Heart right ventricle (tissue), 16 donors: ENCODE measurements at regions not wholly inside any gene's neighbourhood (a gene's known extent, or its start where the extent isn't known, plus 50 kb on each side); places are given as distances from the start of the nearest gene placed in this dataset.

ENCODE experiments used
- ATAC-seq, 8 donors: fragments of 200-7000 bp; cut with Tn5 transposase; one replicate each; pipeline ENCODE4 v1.9.1; 2020; ENCODE audit warnings: mild to moderate bottlenecking in 8 of 8, moderate library complexity in 8 of 8, moderate number of reproducible peaks in 1 of 8
- DNase-seq, 2 donors: peaks; one replicate each; pipeline ENCODE4 v3.0.0-alpha.2; 2020
- H3K27ac ChIP-seq, 10 donors: fragments of 200-600 bp; sonication (generic) in 2 of 10; one replicate each; pipeline versions ENCODE4 v1.5.0 to v1.8.0; 2020 to 2022; ENCODE audit warnings: mild to moderate bottlenecking in 3 of 10
- H3K27me3 ChIP-seq, 7 donors: fragments of 200-600 bp; one replicate each; pipeline ENCODE4 v1.8.0; 2021 to 2022; ENCODE audit warnings: mild to moderate bottlenecking in 2 of 7
- H3K36me3 ChIP-seq, 9 donors: fragments of 200-600 bp; sonication (generic) in 1 of 9; one replicate each; pipeline versions ENCODE4 v1.5.0 to v1.8.0; 2020 to 2022; ENCODE audit warnings: mild to moderate bottlenecking in 2 of 9
- H3K4me1 ChIP-seq, 9 donors: fragments of 200-600 bp; sonication (generic) in 1 of 9; one replicate each; pipeline versions ENCODE4 v1.5.0 to v1.8.0; 2020 to 2022; ENCODE audit warnings: mild to moderate bottlenecking in 4 of 9
- H3K4me3 ChIP-seq, 10 donors: fragments of 200-600 bp; sonication (generic) in 2 of 10; one replicate each; pipeline versions ENCODE4 v1.5.0 to v1.8.0; 2020 to 2022; ENCODE audit warnings: mild to moderate bottlenecking in 7 of 10, moderate library complexity in 2 of 10
- H3K9me3 ChIP-seq, 11 donors: fragments of 200-600 bp in 10 of 11; sonication (generic) in 2 of 11; one replicate each; pipeline versions ENCODE4 v1.5.0 to v1.8.0; 2013 to 2022; ENCODE audit warnings: mild to moderate bottlenecking in 2 of 11, control low read depth in 1 of 11, moderate library complexity in 1 of 11
- WGBS, 2 donors: extraction: QIAGEN DNeasy Blood & Tissue Kit; methylation state at CpG; one replicate each; pipeline ENCODE4 v1.1.7; 2013; ENCODE audit warnings: inconsistent platforms in 1 of 2; 5-methylcytosine and 5-hydroxymethylcytosine counted together
- intact Hi-C, 10 donors: fragments of 100-400 bp; cut with DNase I; formaldehyde crosslinking; loops; one replicate each; pipeline versions ENCODE4 v1.11.1 to v1.14.2; 2022
- TF ChIP-seq, protein P1 (sequence below), 9 donors: fragments of 200-600 bp; sonication (generic) in 2 of 9; IDR thresholded peaks; one replicate each; pipeline versions ENCODE4 v1.5.0 to v1.8.0; 2021 to 2022; ENCODE audit warnings: antibody characterized with exemption in 9 of 9, mild to moderate bottlenecking in 5 of 9, moderate library complexity in 1 of 9
- donor health status: Arrhythmogenic right ventricular cardiomyopathy.
- donor health status: ischemic (EF 13 %, LVEDD 7.1; RV severe dilation, severe dysfunction).
- donor health status: healthy with polysubstance abuse.
- donor health status: DM: no; HTN: yes; CAD: no.
- donor health status: DM: no; HTN: no; CAD: no.
- donor health status: ischemic (EF 25% LVEDD 6.9; RV normal size, moderate dysfunction).
- donor health status: ischemic (EF 25% LVEDD 5.7; RV mildly dilated, moderate dysfunction).
- donor health status: healthy.
- donor health status: DM: yes; HTN: yes; CAD: no.
- donor health status: Ischemic cardiomyopathy.
- donor health status: ischemic (EF 35%, LVEDD 5.7; RV mildly dilated, moderate dysfunction).
- donor health status: nonischemic (EF 11% LVEDD 7.7; RV severe dilation, severe dysfunction).
- donor health status: DM: yes; HTN: yes; CAD: no.
- donor health status: PGD.
- donor health status: ischemic (EF 29% LVEDD 5.4; RV normal size, mild dysfunction).
- donor health status: nonischemic (EF 23%, LVEDD 6.1; RV moderate dilation, normal function).

DNA sequence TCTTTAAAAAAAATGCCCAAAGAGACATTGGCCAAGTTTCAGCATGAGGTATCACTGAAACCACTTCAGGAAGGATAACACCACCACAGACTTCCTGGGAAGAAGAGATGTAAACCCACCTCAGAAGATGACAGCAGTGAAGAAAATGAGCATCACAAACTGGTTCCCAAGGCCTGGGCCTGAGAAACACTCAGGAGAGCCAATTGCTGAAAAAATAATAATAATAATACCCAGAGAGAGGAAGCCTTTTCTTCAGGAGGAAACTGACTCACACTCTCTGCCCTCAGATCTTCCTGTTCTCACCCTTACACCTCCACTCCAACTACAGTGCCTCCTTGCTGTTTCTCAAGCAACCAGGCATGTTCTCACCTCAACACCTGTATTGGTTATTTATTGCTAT lies 68.1 kb upstream of the MAFB start:
- DNase-seq, result no peak
- no peaks in the 10 kb centered on the region for H3K9me3 ChIP-seq
- H3K4me3 ChIP-seq, result no peak overlapping the region
- H3K27ac ChIP-seq, result no peak overlapping the region
- peaks cover 0 to 38% (median 15%) of the 10 kb centered on the region in 9 donors for H3K4me1 ChIP-seq
- H3K27me3 ChIP-seq, result no peaks in the 10 kb centered on the region
- TF ChIP-seq, protein P1, sequence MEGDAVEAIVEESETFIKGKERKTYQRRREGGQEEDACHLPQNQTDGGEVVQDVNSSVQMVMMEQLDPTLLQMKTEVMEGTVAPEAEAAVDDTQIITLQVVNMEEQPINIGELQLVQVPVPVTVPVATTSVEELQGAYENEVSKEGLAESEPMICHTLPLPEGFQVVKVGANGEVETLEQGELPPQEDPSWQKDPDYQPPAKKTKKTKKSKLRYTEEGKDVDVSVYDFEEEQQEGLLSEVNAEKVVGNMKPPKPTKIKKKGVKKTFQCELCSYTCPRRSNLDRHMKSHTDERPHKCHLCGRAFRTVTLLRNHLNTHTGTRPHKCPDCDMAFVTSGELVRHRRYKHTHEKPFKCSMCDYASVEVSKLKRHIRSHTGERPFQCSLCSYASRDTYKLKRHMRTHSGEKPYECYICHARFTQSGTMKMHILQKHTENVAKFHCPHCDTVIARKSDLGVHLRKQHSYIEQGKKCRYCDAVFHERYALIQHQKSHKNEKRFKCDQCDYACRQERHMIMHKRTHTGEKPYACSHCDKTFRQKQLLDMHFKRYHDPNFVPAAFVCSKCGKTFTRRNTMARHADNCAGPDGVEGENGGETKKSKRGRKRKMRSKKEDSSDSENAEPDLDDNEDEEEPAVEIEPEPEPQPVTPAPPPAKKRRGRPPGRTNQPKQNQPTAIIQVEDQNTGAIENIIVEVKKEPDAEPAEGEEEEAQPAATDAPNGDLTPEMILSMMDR (IDR thresholded peaks at IDR 0.05), result no peak
- no peak for ATAC-seq
- intact Hi-C loops, result no loop called here
- H3K36me3 ChIP-seq, result no peaks in the 10 kb centered on the region

DNA sequence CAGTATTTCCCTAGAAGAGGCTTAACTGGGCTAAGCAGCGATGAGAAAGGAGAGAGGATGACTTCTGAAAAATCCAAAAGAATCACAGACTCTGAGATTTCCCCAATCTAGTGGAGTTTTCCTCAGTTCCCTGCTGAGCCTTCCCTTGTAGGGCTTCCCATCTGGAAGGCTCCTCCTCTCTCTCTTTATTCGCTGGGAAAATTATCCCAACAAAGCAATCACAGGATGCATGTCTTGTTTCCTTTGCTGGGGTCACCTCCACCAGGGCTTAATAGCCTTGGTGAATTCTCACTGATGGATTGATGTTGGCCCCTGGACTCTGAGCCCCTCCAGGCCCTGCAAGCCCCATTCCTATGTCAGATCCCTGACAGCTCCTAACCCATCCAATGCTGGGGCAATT lies 69.8 kb upstream of the MAFB start:
- Histone ChIP-seq H3K27me3 (no peaks in the 10 kb centered on the region), H3K27ac (no peak overlapping the region), H3K4me1 (peaks cover 0 to 29% (median 12%) of the 10 kb centered on the region in 9 donors), H3K4me3 (no peak overlapping the region), H3K36me3 (no peaks in the 10 kb centered on the region), H3K9me3 (no peaks in the 10 kb centered on the region)
- TF ChIP-seq, protein P1 (IDR thresholded peaks at IDR 0.05), result no peak
- intact Hi-C loops, result no loop called here
- WGBS, 2 donors, result 65 to 73% methylated on average over 2 of the region's 2 CpGs
- no peak for ATAC-seq
- no peak for DNase-seq

DNA sequence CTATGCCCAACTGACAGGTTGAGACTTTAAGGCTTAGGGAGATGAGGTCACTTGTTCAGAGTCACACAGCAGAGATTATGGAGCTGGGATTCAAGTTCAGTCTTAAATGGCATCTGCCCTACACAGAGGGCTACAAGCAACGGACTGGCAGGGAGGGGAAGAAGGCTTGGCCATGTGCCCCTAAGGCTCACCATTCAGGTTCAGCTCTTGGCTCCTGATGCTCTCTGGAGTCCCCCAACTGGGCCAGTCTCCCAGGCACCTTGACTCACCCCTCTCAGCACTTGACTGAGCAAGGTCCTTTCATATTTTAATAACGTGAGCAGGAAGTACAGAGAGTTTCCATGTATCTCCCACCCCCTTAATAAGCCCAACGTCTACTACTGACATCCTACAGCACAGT lies 71.4 kb upstream of the MAFB start:
- Histone ChIP-seq H3K27ac (no peak overlapping the region), H3K27me3 (no peaks in the 10 kb centered on the region), H3K9me3 (no peaks in the 10 kb centered on the region), H3K4me3 (no peak overlapping the region), H3K36me3 (no peaks in the 10 kb centered on the region), H3K4me1 (peaks cover 0 to 16% (median 0%) of the 10 kb centered on the region in 9 donors)
- TF ChIP-seq, protein P1 (IDR thresholded peaks at IDR 0.05), result no peak
- 48 to 64% methylated on average over 3 of the region's 3 CpGs for WGBS, 2 donors
- ATAC-seq (no peak), DNase-seq (no peak)
- intact Hi-C loops, result no loop called here

DNA sequence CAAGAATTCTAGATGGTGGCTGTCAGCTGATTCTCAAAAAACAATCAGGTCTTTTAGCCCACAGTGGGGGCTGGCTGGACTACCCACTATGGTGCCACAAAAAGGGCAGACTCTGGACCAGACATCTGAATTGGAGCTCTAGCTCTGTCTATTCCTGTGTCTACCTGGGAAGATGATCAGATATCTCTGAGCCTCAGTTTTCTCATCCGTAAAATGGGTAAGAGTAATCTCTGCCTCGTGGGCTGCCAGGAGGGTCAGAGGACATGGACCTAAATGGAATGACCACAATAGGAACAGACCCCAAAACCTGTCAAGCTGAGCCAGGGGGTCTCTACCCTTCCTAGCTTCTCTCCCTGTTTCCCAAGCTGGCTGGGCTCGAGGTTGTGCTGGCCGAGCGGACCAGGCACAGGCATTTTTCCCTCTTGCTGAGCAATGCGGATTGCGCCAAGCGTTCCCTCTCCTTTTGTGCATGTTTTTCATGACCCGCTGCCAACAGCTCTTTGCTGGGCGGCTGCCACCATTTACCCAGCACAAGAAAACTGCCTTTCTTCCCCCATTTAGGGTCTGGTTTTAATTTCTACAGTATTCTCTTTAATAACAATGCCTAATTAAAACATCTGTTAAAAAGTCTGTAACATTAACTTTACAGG lies 74.7 kb upstream of the MAFB start:
- Histone ChIP-seq H3K36me3 (no peaks in the 10 kb centered on the region), H3K9me3 (no peaks in the 10 kb centered on the region), H3K27me3 (no peaks in the 10 kb centered on the region), H3K27ac (no peak overlapping the region), H3K4me1 (peaks cover 0 to 24% (median 0%) of the 10 kb centered on the region in 9 donors), H3K4me3 (no peak overlapping the region)
- DNase-seq (no peak), ATAC-seq (no peak)
- TF ChIP-seq, protein P1 (IDR thresholded peaks at IDR 0.05), result no peak
- WGBS, 2 donors, result 90 to 92% methylated on average over 10 of the region's 10 CpGs
- intact Hi-C loops, result no loop called here
